Fibroblast of lung (primary cell): ENCODE measurements at regions not wholly inside any gene's neighbourhood (a gene's known extent, or its start where the extent isn't known, plus 50 kb on each side); places are given as distances from the start of the nearest gene placed in this dataset.

Experiments
- CTCF ChIP-seq, 2 donors: IDR thresholded peaks in 1 of 2; conservative IDR thresholded peaks in 1 of 2; 1 replicate in 1 of 2; 2 replicates in 1 of 2; pipeline ENCODE4 v1.5.1; 2011 to 2012; ENCODE audit warnings: low read length in 2 of 2, control low read depth in 1 of 2, inconsistent platforms in 1 of 2, low read depth in 1 of 2, mild to moderate bottlenecking in 1 of 2
- EZH2 ChIP-seq: IDR thresholded peaks from 2 replicates; pipeline ENCODE4 v1.5.1; 2012; ENCODE audit warnings: low read length, control low read depth, mild to moderate bottlenecking; ENCODE audit errors: missing control alignments

GRCh38 chr7:124390301-124390700, 357.4 kb upstream of the TMEM229A start:
- TF ChIP-seq CTCF (conservative IDR thresholded peaks at IDR 0.05 in 1 of 2, IDR thresholded peaks at IDR 0.05 in 1 of 2; ENCODE audit: low read depth in 1 of 2, low read length in 2 of 2) = no peak
- no peak for TF ChIP-seq EZH2
